ENCODE measurements at regions not wholly inside any gene's neighbourhood (a gene's known extent, or its start where the extent isn't known, plus 50 kb on each side); places are given as distances from the start of the nearest gene placed in this dataset.

- no peak for TF ChIP-seq CTCF (optimal IDR thresholded peaks at IDR 0.05 in 1 of 3, IDR thresholded peaks at IDR 0.05 in 1 of 3, conservative IDR thresholded peaks at IDR 0.05 in 1 of 3; ENCODE audit: extremely low read depth in 1 of 3, insufficient read depth in 2 of 3, low read length in 3 of 3)
- no peak for TF ChIP-seq EZH2 (IDR thresholded peaks at IDR 0.05; ENCODE audit: low read length)
These were observed 445.5 kb upstream of the WWC1 start for GRCh38 chr5:167845952-167846351.

All from keratinocyte (primary cell).